ELF-1 (cell line): ENCODE measurements at regions not wholly inside any gene's neighbourhood (a gene's known extent, or its start where the extent isn't known, plus 50 kb on each side); places are given as distances from the start of the nearest gene placed in this dataset.
A peak's percentile ranks its signal among the peaks of the same experiment; 100 is the strongest.

ENCODE experiments used
- DNase-seq: peaks from one replicate; pipeline ENCODE4 v3.0.0-alpha.2; 2016; ENCODE audit warnings: low read depth, low spot score

DNA sequence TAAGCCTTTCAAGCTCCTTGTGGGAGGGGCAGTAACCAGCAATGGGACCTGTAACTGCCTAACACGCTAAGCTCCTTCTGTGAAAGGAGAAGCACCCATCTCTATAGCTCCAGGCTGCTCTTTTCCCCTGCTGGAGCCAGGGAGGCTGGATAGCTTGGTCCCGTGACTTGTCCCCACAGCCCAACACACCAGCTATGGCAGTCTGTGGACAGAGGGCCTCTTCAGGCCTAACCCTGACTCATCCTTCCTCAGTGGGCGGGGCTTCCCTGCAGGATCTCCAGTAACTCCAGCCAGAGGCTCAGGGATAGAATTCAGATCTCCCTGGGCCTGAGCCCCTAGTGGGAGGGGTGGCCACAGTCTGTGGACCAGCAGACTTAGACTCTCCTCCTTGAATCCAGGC lies 1290.1 kb downstream of the PCDH7 start:
- peak; percentile 23 for DNase-seq

DNA sequence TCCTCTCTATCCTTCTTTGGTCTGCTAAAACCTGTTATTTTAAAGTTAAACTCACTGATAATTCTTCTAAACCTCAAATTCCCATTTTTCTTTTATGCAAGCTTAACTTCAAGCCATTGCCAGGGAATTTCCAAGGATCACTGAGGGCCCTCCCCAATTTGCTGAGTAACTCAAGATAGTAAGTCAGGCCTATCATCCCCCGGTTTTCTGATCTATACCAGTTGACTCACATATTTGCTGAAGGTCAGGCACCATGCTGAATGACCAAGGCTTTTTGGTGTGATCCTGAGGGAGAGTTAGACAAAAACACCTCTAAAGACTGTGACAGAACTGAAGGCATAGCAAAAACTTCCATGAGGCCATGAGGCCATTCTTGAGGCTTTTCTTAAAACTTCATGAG lies 1301.9 kb downstream of the PCDH7 start:
- DNase-seq, result no peak

DNA sequence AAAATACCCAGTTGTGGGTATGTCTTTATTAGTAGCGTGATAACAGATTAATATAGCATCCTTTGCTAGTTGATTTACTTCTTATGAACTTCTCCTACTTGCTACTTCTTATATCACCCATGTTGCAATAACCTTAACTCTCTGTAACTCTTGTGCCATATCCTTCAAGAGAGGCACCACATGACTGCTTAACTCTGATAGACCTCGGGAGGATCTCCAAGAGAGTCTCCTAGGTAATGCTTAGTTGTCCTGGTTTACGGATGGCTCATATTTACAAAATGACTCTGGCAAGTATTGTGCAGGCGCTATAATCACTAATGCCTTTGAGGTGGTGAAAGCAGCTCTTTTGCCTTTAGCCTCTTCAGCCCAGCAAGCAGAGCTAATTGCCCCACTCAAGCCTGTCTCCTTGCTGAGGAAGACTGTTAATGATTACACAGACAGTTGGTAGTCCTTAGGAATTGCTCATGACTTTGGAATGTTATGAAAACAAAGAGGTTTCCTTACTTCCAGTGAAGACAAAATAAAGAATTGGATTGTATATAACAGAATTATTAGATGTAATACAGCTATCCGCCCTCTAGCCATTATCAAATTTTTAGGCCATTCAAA lies 1305.8 kb downstream of the PCDH7 start:
- DNase-seq, result peak; percentile 4

DNA sequence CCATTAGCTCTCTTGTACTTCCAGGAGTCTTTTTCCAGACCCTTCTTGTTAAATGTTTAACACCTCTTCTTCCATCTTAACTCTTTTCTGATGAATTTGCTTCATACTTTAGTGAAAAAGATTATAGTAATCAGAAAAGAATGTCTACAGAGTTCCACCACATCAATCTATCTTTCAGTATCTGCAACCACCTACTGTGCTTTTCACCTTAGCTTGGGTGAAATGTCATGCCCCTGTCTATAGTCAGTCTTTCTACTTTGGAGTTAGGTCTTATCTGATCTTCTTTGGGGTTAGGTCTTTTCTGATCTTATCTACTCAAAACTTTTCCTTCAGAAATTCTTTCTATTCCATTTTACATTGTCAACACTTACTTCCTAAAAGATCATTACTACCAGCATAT lies 1310.2 kb downstream of the PCDH7 start:
- no peak for DNase-seq

DNA sequence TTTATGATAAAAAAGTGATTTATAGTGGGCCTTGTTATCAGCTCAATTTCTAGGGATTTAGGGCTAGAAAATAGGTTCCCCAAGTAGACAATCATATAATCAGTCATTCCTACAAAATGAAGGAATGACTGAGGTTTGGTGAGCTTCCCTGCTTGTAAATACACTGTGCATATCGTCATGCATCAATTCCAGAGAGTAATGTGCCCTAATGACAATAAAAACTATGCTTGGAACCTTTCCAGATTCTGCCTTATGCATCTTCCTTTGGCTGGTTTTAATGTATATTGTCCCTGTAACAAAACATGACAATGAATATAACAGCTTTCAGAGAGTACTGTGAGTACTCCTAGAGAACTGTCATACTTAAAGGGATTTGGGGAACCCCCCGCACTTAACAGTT lies 1310.9 kb downstream of the PCDH7 start:
- no peak for DNase-seq

DNA sequence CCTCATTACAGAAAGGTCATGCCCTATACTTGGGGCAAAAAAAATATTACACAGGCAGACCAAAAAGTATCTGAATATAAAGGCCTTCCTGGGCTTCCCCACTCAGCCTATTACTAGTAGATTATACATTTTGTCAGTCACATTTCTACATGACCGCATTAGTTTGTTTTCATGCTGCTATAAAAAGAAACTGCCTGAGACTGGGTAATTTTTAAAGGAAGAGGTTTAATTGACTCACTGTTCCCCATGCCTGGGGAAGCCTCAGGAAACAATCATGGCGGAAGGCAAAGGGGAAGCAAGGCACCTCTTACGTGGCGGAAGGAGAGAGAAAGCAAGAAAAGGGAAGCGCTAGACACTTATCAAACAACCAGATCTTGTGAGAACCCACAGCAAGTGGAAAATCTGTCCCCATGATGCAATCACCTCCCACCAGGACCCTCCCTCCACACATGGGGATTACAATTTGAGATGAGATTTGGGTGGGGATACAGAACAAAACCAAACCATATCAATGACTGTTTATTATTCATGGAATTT lies 1312.0 kb downstream of the PCDH7 start:
- no peak for DNase-seq

DNA sequence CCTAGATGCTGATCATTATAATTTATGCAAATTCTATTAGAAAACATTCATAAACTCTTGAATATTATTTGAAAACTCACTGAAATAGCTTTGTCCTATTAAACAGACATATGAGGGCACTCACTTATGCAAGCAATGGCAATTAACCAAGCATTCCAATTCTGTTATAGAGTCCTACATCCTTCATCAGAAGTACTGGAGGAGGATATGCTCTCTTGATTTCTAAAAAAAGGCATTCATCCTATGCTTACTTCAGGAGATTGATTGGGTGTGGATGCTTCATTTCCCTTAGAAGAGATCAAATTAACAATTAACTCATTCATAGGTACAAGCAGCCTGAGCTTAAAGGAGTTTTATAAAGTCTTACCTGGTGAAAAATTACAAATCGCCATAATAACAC lies 1317.2 kb downstream of the PCDH7 start:
- DNase-seq, result no peak

DNA sequence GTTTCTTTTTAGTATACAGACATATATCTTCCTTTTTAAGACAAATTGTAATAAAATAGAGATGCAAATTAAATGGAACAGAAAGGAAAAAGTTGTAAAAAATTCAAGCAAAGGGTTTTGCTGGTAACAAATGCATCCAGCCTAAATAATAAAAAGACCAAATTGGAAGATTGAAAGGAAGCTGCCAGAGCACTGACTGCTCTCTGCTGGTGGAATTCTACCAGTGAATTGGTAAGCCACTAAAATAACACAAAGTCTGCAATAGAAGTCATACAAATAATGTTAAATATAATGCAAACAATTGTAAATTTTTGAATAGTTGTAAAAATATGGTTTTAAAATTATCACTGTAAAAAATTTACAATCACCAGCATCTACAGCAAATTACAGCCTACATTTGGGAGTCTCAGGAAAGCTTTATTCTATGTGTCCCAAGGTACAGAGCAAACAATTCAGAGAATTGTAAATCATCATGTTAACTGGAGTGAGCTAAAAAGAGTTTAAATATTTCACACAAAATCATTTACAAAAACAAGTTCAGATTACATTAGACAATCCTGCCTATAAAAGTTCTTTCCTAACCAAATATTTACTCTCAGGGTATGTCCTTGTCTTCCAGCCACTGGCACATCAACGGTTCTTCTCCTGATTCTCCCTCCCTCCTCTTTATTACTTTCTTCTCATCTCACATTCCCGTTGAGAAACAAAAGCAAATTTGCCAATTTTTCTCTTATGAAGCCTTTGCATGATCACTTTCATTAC lies 1322.5 kb downstream of the PCDH7 start:
- DNase-seq, result no peak

DNA sequence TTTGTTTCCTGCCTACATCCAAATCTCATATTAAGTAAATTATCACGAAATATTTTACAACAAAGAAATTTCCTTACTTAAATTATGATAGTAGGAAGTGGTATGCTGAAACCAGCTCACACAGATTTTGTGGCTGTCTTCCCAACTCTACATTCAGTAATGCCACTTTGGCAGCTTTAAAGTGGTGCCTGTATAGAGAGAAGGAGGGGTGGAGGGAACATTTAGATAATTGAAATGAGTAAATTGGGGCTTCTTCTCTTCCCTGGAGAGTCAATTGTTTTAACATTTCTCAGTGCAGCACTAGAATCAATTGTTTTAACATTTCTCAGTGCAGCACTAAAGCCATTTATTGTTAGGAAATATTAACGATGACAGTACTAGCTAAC lies 1323.1 kb downstream of the PCDH7 start:
- DNase-seq, result no peak

DNA sequence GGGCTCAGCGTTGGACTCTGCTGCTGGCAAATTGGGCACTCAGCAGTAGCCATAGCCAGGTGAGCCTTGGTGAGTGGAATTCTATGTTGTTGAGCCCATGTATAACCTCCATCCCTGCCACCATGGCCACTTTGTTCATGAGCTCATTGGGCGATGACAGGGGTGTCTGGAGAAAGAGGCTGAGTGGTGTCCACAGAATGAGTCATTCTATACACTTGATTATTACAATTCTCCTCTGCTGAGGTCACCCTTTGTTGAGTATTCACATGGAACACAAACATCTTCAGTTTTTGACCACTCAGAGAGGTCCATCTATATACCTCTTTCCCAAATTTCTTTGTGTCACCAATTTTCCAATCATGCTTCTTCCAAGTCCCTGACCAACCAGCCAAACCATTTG lies 1341.7 kb downstream of the PCDH7 start:
- DNase-seq, result no peak

DNA sequence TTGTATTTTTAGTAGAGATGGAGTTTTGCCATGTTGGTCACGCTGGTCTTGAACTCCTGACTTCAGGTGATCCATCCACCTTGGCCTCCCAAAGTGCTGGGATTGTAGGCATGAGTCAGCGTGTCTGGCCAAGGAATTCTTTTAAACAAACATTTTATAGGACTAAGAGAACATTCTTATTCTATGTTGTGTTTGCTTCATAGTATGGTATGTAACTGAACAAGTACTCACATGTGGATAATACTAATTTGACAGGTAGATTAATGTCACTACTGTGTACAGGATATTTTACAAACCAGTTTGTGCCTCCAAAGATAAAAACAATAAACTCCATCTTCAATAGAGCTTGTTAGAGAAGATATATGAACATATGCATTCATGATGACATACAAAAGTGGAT lies 1353.4 kb downstream of the PCDH7 start:
- DNase-seq, result no peak

DNA sequence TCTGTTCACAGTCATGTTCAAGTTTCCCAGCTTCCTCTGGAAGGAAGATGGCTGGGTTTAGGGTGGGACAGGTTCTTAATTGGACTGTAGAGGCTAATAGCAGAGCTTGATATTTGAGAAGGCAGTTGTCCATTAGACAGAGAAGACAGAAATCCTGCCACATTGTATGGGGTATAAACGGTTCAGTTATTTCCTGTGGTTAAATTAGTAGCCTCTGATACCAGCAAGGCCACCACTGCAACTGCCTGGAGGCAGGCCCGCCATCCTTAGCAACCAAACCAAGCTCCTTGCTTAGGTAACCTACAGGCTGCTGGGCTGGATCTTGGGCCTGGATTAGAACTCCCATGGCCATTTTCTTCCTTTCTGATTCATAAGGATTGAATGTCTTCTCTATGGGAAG lies 1367.0 kb downstream of the PCDH7 start:
- DNase-seq, result no peak

DNA sequence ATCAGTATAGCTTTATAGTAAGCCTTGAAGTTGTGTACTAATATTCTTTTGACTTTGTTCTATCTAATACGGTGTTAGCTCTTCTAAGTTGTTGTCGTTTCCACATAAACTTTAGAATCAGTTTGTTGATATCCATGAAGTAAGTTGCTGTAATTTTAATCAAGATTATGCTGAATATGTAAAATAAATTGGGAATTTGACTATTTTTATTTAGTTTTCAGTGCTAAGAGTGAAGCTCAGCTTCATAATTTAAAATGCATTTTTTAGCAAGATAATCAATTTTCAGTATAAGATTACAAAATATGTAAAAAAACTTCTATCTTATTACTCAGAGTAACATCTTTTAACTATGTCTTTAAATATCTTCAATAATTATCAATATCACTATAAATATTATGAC lies 1374.8 kb downstream of the PCDH7 start:
- no peak for DNase-seq

DNA sequence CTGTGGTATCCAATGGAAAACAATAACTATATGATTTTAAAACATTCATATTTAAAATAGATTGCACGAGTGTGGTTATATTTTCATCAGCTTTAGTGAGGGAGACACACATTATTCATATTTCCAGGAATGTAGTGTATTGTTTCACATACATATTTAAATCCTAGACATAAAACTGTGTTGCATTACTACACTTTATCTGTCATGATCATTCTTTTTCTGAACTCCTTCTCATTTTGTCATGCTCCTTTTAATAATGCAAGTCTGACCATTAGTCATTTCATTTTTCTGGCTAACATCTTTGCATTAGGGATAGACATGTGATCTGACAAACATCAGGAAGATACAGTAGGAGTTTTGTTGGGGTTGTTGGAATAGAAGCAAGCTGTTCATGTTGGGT lies 1382.7 kb downstream of the PCDH7 start:
- no peak for DNase-seq

DNA sequence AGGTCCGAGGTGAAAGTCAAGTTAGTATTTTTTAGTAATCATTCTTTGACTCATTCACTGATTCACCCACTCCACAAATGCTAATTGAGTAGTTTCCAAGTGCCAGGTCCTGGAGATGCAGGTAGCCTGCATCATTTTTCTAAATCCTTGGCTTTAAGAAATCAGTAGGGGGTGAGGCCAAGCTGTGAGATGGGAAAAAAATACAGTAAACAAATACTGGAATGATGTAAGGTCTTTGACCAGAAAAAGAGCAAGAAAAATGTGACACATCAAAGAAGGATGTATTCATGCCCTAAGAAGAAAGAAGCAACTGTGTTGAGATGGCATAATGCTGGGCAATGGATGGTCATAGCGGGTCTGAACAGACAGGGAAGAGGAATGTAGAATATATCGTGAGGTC lies 1386.6 kb downstream of the PCDH7 start:
- DNase-seq, result no peak

DNA sequence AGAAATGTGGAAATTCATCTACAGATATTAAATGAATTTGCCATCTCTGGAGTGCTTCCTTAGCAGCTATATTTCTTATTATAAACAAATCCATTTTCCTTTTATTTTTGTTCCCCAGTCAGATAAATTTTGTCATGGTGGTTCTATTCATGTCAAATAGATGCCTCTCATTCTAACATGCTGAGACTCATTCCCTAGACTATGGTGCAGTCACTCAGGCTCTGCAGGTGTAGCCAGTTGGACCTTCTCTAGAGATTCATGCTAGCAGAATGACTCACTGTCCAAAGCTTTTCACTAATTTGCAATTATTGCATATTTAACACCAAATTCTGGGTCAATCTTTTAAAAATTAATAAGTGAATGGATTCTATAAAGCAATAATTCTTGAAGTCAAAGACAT lies 1392.7 kb downstream of the PCDH7 start:
- DNase-seq, result no peak

DNA sequence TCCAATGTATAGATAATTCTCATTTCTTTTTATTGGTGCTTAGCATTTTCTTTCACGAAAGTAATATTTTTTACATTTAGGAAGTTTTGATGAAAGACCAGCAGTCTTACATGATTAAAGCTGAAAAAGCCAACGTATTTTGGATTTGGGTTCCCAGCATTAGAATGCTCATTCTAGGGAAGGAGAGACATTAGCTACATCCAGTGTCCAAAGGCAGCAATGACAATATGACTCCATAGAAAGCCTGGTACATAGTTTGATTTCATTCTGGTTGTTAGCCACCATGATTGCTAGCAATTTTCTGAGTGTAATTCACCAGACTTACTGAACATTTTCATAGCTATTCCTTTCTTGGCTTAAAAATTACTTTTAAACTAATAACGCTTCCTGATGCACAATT lies 1397.5 kb downstream of the PCDH7 start:
- DNase-seq, result no peak

DNA sequence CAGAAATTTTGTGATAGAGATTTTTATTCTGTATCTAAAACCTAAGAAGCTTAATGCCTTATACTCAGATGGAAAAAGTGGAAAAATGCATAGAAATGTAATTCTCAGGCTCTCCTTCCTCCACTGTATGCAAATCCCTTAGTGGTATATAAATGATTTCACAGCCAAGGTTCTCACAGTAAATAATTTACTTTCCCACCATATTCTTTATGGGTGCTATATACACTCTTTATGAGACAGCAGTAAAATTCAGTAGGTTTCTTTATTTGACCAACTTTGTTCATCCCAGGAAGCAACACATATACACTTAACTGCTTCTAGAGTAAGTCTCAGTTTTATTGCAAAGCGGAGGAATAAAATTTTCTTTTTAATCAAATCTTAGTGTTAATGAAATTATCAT lies 1399.7 kb downstream of the PCDH7 start:
- DNase-seq, result no peak

DNA sequence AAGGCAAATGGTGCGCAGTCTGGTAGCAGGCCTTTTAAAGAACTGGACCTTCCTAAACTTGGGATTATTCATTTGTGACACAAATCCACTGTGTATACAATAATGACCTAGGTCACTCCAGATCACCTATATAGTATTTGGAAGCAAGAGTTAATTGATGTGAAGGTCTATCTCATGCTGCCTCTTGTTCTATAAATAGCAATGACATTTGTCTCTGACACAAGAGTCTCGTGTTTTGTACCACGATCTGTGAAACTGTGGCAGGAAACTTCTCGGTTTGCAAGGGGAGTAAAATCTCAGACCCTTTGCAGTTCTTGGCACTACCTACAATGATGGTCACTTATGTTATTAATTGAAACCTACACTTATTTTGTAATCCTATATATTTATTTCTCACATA lies 1408.4 kb downstream of the PCDH7 start:
- DNase-seq, result no peak

DNA sequence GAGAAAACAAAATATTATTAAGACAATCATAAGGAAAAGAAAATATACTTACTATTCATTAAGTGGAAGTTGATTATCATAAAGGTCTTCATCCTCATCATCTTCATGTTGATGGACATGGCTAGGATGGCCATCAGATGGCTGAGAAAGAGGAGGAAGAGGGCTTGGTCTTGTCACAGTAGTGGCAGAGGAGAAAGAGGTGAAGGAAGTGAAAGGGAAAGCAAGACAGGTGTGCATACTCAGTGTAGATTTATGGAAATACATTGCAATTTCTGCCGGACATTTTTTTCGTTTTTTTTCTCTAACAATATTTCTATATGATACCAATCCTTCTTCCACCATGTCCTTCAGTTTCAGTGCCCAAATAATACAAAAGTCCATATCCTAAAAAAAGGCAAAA lies 1409.8 kb downstream of the PCDH7 start:
- no peak for DNase-seq

DNA sequence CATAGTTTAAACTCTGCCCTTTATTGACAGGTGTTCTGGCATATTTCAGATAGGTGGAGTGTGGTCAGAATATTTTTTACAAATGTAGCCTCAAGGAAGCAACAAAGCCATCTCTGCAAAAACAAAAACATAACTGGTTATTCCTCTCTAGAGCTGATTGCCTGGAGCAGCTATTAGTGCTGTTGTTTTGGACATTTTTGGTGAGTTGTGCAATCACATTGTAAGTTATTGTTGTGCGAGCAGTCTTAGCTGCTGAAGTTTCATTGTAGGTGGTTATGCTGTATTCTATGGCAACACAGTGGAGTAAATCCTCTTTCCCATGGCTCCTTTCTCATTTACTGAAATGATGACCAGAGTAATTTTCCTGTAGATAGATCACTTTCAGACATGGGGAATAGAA lies 1413.0 kb downstream of the PCDH7 start:
- no peak for DNase-seq

DNA sequence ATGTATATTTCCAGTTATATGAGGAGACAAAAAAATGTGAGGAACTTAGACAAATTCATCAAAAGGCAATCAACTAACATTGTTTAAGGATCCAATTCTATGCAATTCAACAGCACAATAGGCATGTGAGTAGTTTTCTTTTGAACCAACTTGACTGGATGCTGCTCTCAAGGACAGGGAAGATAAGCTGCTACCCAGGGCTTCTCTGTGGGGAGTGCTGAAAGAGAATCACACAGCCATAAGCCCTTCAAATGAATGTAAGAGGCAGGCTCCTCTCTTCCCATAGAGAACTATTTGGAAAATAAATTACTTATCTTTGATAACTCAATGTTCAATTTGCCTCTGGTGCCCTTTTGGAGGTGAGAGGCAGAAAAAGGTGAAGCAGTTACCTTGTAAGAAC lies 1413.6 kb downstream of the PCDH7 start:
- DNase-seq, result no peak

DNA sequence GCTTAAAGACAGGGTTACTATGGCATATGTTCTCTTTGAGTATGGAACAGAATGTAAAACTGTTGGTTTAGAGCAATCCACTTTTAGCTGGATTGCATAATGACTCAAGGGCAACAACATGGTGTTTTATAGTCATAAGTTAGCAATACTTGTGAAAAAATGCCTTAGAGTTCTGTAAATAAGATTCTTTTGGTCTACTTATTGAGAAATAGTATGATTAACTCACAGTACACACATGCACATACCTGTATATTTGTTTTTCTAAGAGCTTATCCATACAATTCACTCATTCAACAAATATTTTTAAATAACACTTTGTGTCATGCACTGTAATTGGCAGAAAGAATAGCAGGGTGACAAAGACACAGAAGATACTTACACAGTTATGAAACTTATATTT lies 1415.5 kb downstream of the PCDH7 start:
- DNase-seq, result no peak
